ENCODE measurements at regions not wholly inside any gene's neighbourhood (a gene's known extent, or its start where the extent isn't known, plus 50 kb on each side); places are given as distances from the start of the nearest gene placed in this dataset.

- TF ChIP-seq FOXP2 (optimal IDR thresholded peaks at IDR 0.05; ENCODE audit: borderline replicate concordance, extremely low read depth, extremely low read length, insufficient read depth), result no peak
- TF ChIP-seq, protein P1, sequence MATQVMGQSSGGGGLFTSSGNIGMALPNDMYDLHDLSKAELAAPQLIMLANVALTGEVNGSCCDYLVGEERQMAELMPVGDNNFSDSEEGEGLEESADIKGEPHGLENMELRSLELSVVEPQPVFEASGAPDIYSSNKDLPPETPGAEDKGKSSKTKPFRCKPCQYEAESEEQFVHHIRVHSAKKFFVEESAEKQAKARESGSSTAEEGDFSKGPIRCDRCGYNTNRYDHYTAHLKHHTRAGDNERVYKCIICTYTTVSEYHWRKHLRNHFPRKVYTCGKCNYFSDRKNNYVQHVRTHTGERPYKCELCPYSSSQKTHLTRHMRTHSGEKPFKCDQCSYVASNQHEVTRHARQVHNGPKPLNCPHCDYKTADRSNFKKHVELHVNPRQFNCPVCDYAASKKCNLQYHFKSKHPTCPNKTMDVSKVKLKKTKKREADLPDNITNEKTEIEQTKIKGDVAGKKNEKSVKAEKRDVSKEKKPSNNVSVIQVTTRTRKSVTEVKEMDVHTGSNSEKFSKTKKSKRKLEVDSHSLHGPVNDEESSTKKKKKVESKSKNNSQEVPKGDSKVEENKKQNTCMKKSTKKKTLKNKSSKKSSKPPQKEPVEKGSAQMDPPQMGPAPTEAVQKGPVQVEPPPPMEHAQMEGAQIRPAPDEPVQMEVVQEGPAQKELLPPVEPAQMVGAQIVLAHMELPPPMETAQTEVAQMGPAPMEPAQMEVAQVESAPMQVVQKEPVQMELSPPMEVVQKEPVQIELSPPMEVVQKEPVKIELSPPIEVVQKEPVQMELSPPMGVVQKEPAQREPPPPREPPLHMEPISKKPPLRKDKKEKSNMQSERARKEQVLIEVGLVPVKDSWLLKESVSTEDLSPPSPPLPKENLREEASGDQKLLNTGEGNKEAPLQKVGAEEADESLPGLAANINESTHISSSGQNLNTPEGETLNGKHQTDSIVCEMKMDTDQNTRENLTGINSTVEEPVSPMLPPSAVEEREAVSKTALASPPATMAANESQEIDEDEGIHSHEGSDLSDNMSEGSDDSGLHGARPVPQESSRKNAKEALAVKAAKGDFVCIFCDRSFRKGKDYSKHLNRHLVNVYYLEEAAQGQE (IDR thresholded peaks at IDR 0.05; ENCODE audit: insufficient read depth in 1 of 2, low read depth in 2 of 2, low read length in 2 of 2), result no peak
- TF ChIP-seq TAF1 (IDR thresholded peaks at IDR 0.05; ENCODE audit: borderline replicate concordance, insufficient read depth, low read length), result no peak
- TF ChIP-seq POLR2AphosphoS5 (IDR thresholded peaks at IDR 0.05; ENCODE audit: low read depth, low read length), result no peak
- TF ChIP-seq SIN3A (IDR thresholded peaks at IDR 0.05; ENCODE audit: borderline replicate concordance, insufficient read depth, low read length), result no peak
These were observed 89.1 kb upstream of the HABP2 start for GRCh38 chr10:113463777-113464176.

GRCh38 chr10:113469796-113470195, 83.1 kb upstream of the HABP2 start:
- TF ChIP-seq TAF1 (IDR thresholded peaks at IDR 0.05; ENCODE audit: borderline replicate concordance, insufficient read depth, low read length) (no peak), POLR2AphosphoS5 (IDR thresholded peaks at IDR 0.05; ENCODE audit: low read depth, low read length) (no peak), FOXP2 (optimal IDR thresholded peaks at IDR 0.05; ENCODE audit: borderline replicate concordance, extremely low read depth, extremely low read length, insufficient read depth) (no peak), SIN3A (IDR thresholded peaks at IDR 0.05; ENCODE audit: borderline replicate concordance, insufficient read depth, low read length) (no peak)
- TF ChIP-seq, protein P1 (IDR thresholded peaks at IDR 0.05; ENCODE audit: insufficient read depth in 1 of 2, low read depth in 2 of 2, low read length in 2 of 2), result no peak

GRCh38 chr10:113470372-113471240, 82.2 kb upstream of the HABP2 start:
- TF ChIP-seq FOXP2 (optimal IDR thresholded peaks at IDR 0.05; ENCODE audit: borderline replicate concordance, extremely low read depth, extremely low read length, insufficient read depth) (no peak), TAF1 (IDR thresholded peaks at IDR 0.05; ENCODE audit: borderline replicate concordance, insufficient read depth, low read length) (no peak), POLR2AphosphoS5 (IDR thresholded peaks at IDR 0.05; ENCODE audit: low read depth, low read length) (no peak), SIN3A (IDR thresholded peaks at IDR 0.05; ENCODE audit: borderline replicate concordance, insufficient read depth, low read length) (no peak)
- TF ChIP-seq, protein P1 (IDR thresholded peaks at IDR 0.05; ENCODE audit: insufficient read depth in 1 of 2, low read depth in 2 of 2, low read length in 2 of 2), result no peak

- TF ChIP-seq SIN3A (IDR thresholded peaks at IDR 0.05; ENCODE audit: borderline replicate concordance, insufficient read depth, low read length), result no peak
- TF ChIP-seq POLR2AphosphoS5 (IDR thresholded peaks at IDR 0.05; ENCODE audit: low read depth, low read length), result no peak
- no peak for TF ChIP-seq FOXP2 (optimal IDR thresholded peaks at IDR 0.05; ENCODE audit: borderline replicate concordance, extremely low read depth, extremely low read length, insufficient read depth)
- TF ChIP-seq, protein P1 (IDR thresholded peaks at IDR 0.05; ENCODE audit: insufficient read depth in 1 of 2, low read depth in 2 of 2, low read length in 2 of 2), result no peak
- no peak for TF ChIP-seq TAF1 (IDR thresholded peaks at IDR 0.05; ENCODE audit: borderline replicate concordance, insufficient read depth, low read length)
These were observed 81.4 kb upstream of the HABP2 start for GRCh38 chr10:113471241-113471996.

Data from PFSK-1 (cell line).